ENCODE measurements at regions not wholly inside any gene's neighbourhood (a gene's known extent, or its start where the extent isn't known, plus 50 kb on each side); places are given as distances from the start of the nearest gene placed in this dataset.

DNA sequence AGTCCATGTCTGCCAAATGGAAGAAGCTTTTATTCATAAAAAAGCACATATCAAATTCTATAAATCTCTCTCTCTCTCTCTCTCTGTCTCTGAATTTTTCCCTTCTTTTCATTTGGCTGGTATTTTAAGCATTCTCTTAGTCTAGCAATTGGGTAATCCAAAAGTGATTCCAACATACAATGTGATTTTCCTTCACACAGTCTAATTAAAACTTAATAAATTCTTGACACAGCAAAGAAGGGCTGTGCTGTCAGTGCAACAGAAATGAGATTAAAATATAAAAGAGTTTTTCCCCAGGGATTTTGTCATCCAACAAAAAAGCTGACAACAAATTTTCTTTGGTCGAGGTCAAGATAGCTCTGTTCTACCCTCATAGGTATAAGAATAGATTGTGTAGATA lies 216.9 kb downstream of the CENPC start:
- TF ChIP-seq, protein P1, sequence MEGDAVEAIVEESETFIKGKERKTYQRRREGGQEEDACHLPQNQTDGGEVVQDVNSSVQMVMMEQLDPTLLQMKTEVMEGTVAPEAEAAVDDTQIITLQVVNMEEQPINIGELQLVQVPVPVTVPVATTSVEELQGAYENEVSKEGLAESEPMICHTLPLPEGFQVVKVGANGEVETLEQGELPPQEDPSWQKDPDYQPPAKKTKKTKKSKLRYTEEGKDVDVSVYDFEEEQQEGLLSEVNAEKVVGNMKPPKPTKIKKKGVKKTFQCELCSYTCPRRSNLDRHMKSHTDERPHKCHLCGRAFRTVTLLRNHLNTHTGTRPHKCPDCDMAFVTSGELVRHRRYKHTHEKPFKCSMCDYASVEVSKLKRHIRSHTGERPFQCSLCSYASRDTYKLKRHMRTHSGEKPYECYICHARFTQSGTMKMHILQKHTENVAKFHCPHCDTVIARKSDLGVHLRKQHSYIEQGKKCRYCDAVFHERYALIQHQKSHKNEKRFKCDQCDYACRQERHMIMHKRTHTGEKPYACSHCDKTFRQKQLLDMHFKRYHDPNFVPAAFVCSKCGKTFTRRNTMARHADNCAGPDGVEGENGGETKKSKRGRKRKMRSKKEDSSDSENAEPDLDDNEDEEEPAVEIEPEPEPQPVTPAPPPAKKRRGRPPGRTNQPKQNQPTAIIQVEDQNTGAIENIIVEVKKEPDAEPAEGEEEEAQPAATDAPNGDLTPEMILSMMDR (conservative IDR thresholded peaks at IDR 0.05; ENCODE audit: low read depth, low read length): no peak
- TF ChIP-seq EZH2 (IDR thresholded peaks at IDR 0.05; ENCODE audit: borderline replicate concordance, low read depth, low read length, poor library complexity, severe bottlenecking): no peak
